Posterior vena cava (tissue), 2 donors: ENCODE measurements at regions not wholly inside any gene's neighbourhood (a gene's known extent, or its start where the extent isn't known, plus 50 kb on each side); places are given as distances from the start of the nearest gene placed in this dataset.
A peak's percentile ranks its signal among the peaks of the same experiment; 100 is the strongest.

ENCODE experiments used
- DNase-seq: peaks from one replicate; pipeline ENCODE4 v3.0.0-alpha.2; 2020; ENCODE audit warnings: low spot score
- intact Hi-C, 2 donors: fragments of 100-400 bp; cut with DNase I; formaldehyde crosslinking; loops; one replicate each; pipeline versions ENCODE4 v1.14.1 to v1.14.2; 2022 to 2023
- donor health status: DM: yes; HTN: yes; CAD: no.
- donor health status: DM: yes; HTN: yes; CAD: no.

- DNase-seq, result no peak
- intact Hi-C loops, result no loop called here
These were observed 290.1 kb downstream of the DUSP10 start for GRCh38 chr1:221451741-221452140.

- DNase-seq, result no peak
- intact Hi-C loops, result no loop called here
These were observed 287.8 kb downstream of the DUSP10 start for GRCh38 chr1:221454096-221454495.

GRCh38 chr1:221456918-221457317 is 285.0 kb downstream of the DUSP10 start:
- intact Hi-C loops, result no loop called here
- DNase-seq, result no peak

GRCh38 chr1:221457685-221458446 is 284.0 kb downstream of the DUSP10 start:
- DNase-seq, result no peak
- intact Hi-C loops, result no loop called here

GRCh38 chr1:221458447-221459156 is 283.3 kb downstream of the DUSP10 start:
- DNase-seq, result no peak
- intact Hi-C loops, result no loop called here

GRCh38 chr1:221459558-221459957 is 282.3 kb downstream of the DUSP10 start:
- intact Hi-C loops, result no loop called here

GRCh38 chr1:221462345-221462744 is 279.5 kb downstream of the DUSP10 start:
- no peak for DNase-seq
- intact Hi-C loops, result no loop called here

More at GRCh38 chr1:221459558-221459957, 282.3 kb downstream of the DUSP10 start:
- no peak for DNase-seq

- intact Hi-C loops, result no loop called here
- no peak for DNase-seq
These were observed 273.3 kb downstream of the DUSP10 start for GRCh38 chr1:221468546-221468945.

GRCh38 chr1:221469476-221469875 is 272.4 kb downstream of the DUSP10 start:
- no peak for DNase-seq
- intact Hi-C loops, result no loop called here

- DNase-seq, result no peak
- intact Hi-C loops, result loop anchor here in 1 of 2 donors (10.0 kb wide), 1 partner anchor 985 kb away; no protein-coding TSS in a partner anchor
These were observed 271.7 kb downstream of the DUSP10 start for GRCh38 chr1:221470000-221470698.

- intact Hi-C loops, result loop anchor here in 1 of 2 donors (10.0 kb wide), 1 partner anchor 981 kb away; no protein-coding TSS in a partner anchor
- no peak for DNase-seq
These were observed 268.5 kb downstream of the DUSP10 start for GRCh38 chr1:221473411-221473810.

GRCh38 chr1:221477252-221477651 is 264.6 kb downstream of the DUSP10 start:
- DNase-seq, result no peak
- intact Hi-C loops, result loop anchor here in 1 of 2 donors (10.0 kb wide), 1 partner anchor 978 kb away; no protein-coding TSS in a partner anchor

- DNase-seq, result peak; percentile 82
- intact Hi-C loops, result loop anchor here in 1 of 2 donors (10.0 kb wide), 1 partner anchor 977 kb away; no protein-coding TSS in a partner anchor
These were observed 263.6 kb downstream of the DUSP10 start for GRCh38 chr1:221478050-221478949.

GRCh38 chr1:221487781-221488524 is 253.9 kb downstream of the DUSP10 start:
- DNase-seq, result no peak
- intact Hi-C loops, result no loop called here

GRCh38 chr1:221488550-221488949 is 253.3 kb downstream of the DUSP10 start:
- DNase-seq, result no peak

GRCh38 chr1:221494670-221495069 is 247.2 kb downstream of the DUSP10 start:
- no peak for DNase-seq
- intact Hi-C loops, result no loop called here

More at GRCh38 chr1:221488550-221488949, 253.3 kb downstream of the DUSP10 start:
- intact Hi-C loops, result no loop called here

- intact Hi-C loops, result no loop called here
These were observed 244.8 kb downstream of the DUSP10 start for GRCh38 chr1:221497046-221497445.

GRCh38 chr1:221503268-221503667 is 238.6 kb downstream of the DUSP10 start:
- no peak for DNase-seq
- intact Hi-C loops, result no loop called here

More at GRCh38 chr1:221497046-221497445, 244.8 kb downstream of the DUSP10 start:
- no peak for DNase-seq
